NCI-H1048 (cell line): ENCODE measurements at regions not wholly inside any gene's neighbourhood (a gene's known extent, or its start where the extent isn't known, plus 50 kb on each side); places are given as distances from the start of the nearest gene placed in this dataset.

ENCODE experiments used
- DNase-seq: peaks from one replicate; lab custom pipeline; 2025; lab: John Stamatoyannopoulos, UW

GRCh38 chr11:128365044-128365443 lies 222.3 kb downstream of the ETS1 start:
- no peak for DNase-seq

- DNase-seq: no peak
Observed at GRCh38 chr11:128361451-128362020, 225.8 kb downstream of the ETS1 start.

GRCh38 chr11:128359515-128359914 lies 227.8 kb downstream of the ETS1 start:
- DNase-seq: no peak

- DNase-seq: no peak
Observed at GRCh38 chr11:128357073-128357472, 230.3 kb downstream of the ETS1 start.

GRCh38 chr11:128355558-128355957 lies 231.8 kb downstream of the ETS1 start:
- no peak for DNase-seq

GRCh38 chr11:128354476-128354875 lies 232.9 kb downstream of the ETS1 start:
- DNase-seq: no peak

GRCh38 chr11:128351168-128351567 lies 236.2 kb downstream of the ETS1 start:
- DNase-seq: no peak

- no peak for DNase-seq
Observed at GRCh38 chr11:128349650-128350299, 237.6 kb downstream of the ETS1 start.

- DNase-seq: no peak
Observed at GRCh38 chr11:128346804-128347203, 240.6 kb downstream of the ETS1 start.

- no peak for DNase-seq
Observed at GRCh38 chr11:128345316-128345715, 242.0 kb downstream of the ETS1 start.

GRCh38 chr11:128343870-128344269 lies 243.5 kb downstream of the ETS1 start:
- DNase-seq: no peak

GRCh38 chr11:128343135-128343514 lies 244.2 kb downstream of the ETS1 start:
- DNase-seq: no peak

- no peak for DNase-seq
Observed at GRCh38 chr11:128342511-128343134, 244.7 kb downstream of the ETS1 start.

- DNase-seq: no peak
Observed at GRCh38 chr11:128341280-128342248, 245.8 kb downstream of the ETS1 start.

GRCh38 chr11:128339792-128340191 lies 247.6 kb downstream of the ETS1 start:
- no peak for DNase-seq

GRCh38 chr11:128338811-128339210 lies 248.5 kb downstream of the ETS1 start:
- DNase-seq: no peak

- DNase-seq: no peak
Observed at GRCh38 chr11:128336203-128336602, 251.2 kb downstream of the ETS1 start.

- DNase-seq: no peak
Observed at GRCh38 chr11:128335729-128336128, 251.6 kb downstream of the ETS1 start.

GRCh38 chr11:128334311-128335044 lies 252.9 kb downstream of the ETS1 start:
- no peak for DNase-seq

- no peak for DNase-seq
Observed at GRCh38 chr11:128331317-128331716, 256.0 kb downstream of the ETS1 start.

GRCh38 chr11:128330203-128330602 lies 257.2 kb downstream of the ETS1 start:
- no peak for DNase-seq
